Lower leg skin (tissue), 4 donors: ENCODE measurements at regions not wholly inside any gene's neighbourhood (a gene's known extent, or its start where the extent isn't known, plus 50 kb on each side); places are given as distances from the start of the nearest gene placed in this dataset.

Experiments
- DNase-seq, 2 donors: peaks; one replicate each; pipeline ENCODE4 v3.0.0-alpha.2; 2019; ENCODE audit warnings: low spot score in 2 of 2
- H3K4me3 ChIP-seq: fragments of 200-600 bp; sonication (generic); 2 replicates; pipeline ENCODE4 v1.5.1; 2017; ENCODE audit warnings: mild to moderate bottlenecking, low read depth; ENCODE audit not compliant: poor library complexity, severe bottlenecking
- CTCF ChIP-seq, 3 donors: fragments of 450-650 bp; IDR thresholded peaks; one replicate each; pipeline ENCODE4 v1.5.1; 2016; ENCODE audit warnings: antibody characterized with exemption in 3 of 3, mild to moderate bottlenecking in 3 of 3, moderate library complexity in 2 of 3
- POLR2A ChIP-seq, 2 donors: fragments of 450-650 bp; IDR thresholded peaks; one replicate each; pipeline ENCODE4 v1.6.1; 2016 to 2017; ENCODE audit warnings: antibody characterized with exemption in 2 of 2, mild to moderate bottlenecking in 1 of 2, moderate library complexity in 1 of 2
- WGBS, 2 donors: methylation state at CpG; one replicate each; pipeline ENCODE4 v1.1.5; 2018; 5-methylcytosine and 5-hydroxymethylcytosine counted together
- intact Hi-C: fragments of 100-400 bp; cut with DNase I; formaldehyde crosslinking; loops from one replicate; pipeline ENCODE4 v1.15.0; 2023; ENCODE audit warnings: low total_unique reads

- intact Hi-C loops: no loop called here
- no peak for TF ChIP-seq POLR2A (IDR thresholded peaks at IDR 0.05)
- no peak for TF ChIP-seq CTCF (IDR thresholded peaks at IDR 0.05)
- 54 to 63% methylated on average over 3 of the region's 3 CpGs for WGBS, 2 donors
- no peak for DNase-seq
- H3K4me3 ChIP-seq: no peak overlapping the region
Measured at GRCh38 chr4:123987408-123987807, 590.8 kb downstream of the SPRY1 start.

GRCh38 chr4:123990310-123990870 is 593.8 kb downstream of the SPRY1 start:
- WGBS, 2 donors: 93 to 95% methylated on average over 2 of the region's 2 CpGs
- H3K4me3 ChIP-seq: no peak overlapping the region
- TF ChIP-seq CTCF (IDR thresholded peaks at IDR 0.05) (no peak), POLR2A (IDR thresholded peaks at IDR 0.05) (no peak)
- intact Hi-C loops: no loop called here
- no peak for DNase-seq

GRCh38 chr4:123994917-123995316 is 598.3 kb downstream of the SPRY1 start:
- intact Hi-C loops: loop anchor here (1.0 kb wide), 1 partner anchor 16 kb away; no protein-coding TSS in a partner anchor
- TF ChIP-seq POLR2A (IDR thresholded peaks at IDR 0.05) (no peak), CTCF (IDR thresholded peaks at IDR 0.05) (no peak)
- DNase-seq: no peak
- WGBS, 2 donors: 97 to 98% methylated on average over 2 of the region's 2 CpGs
- no peak overlapping the region for H3K4me3 ChIP-seq

- no peak overlapping the region for H3K4me3 ChIP-seq
- no peak for DNase-seq
- TF ChIP-seq POLR2A (IDR thresholded peaks at IDR 0.05) (no peak), CTCF (IDR thresholded peaks at IDR 0.05) (no peak)
- WGBS, 2 donors: 75 to 77% methylated on average over 2 of the region's 2 CpGs
- intact Hi-C loops: loop anchor here (1.0 kb wide), 1 partner anchor 17 kb away; no protein-coding TSS in a partner anchor
Measured at GRCh38 chr4:123995936-123996335, 599.3 kb downstream of the SPRY1 start.

GRCh38 chr4:123996718-123997510 is 600.3 kb downstream of the SPRY1 start:
- 87% methylated on average over 3 of the region's 3 CpGs for WGBS, 2 donors
- intact Hi-C loops: no loop called here
- DNase-seq: no peak
- H3K4me3 ChIP-seq: no peak overlapping the region
- no peak for TF ChIP-seq CTCF (IDR thresholded peaks at IDR 0.05)
